Effector CD4-positive, alpha-beta T cell (primary cell): ENCODE measurements at regions not wholly inside any gene's neighbourhood (a gene's known extent, or its start where the extent isn't known, plus 50 kb on each side); places are given as distances from the start of the nearest gene placed in this dataset.

Source experiments
- DNase-seq: peaks from one replicate; pipeline ENCODE4 v3.0.0-alpha.2; 2020

- DNase-seq, result no peak
Measured at GRCh38 chr1:98103617-98104285, 182.9 kb upstream of the DPYD start.

- no peak for DNase-seq
Measured at GRCh38 chr1:98102345-98103030, 181.7 kb upstream of the DPYD start.

GRCh38 chr1:98101364-98101763 is 180.5 kb upstream of the DPYD start:
- DNase-seq, result no peak

- DNase-seq, result no peak
Measured at GRCh38 chr1:98099501-98099900, 178.7 kb upstream of the DPYD start.

- DNase-seq, result no peak
Measured at GRCh38 chr1:98098473-98098872, 177.6 kb upstream of the DPYD start.

- no peak for DNase-seq
Measured at GRCh38 chr1:98090351-98090750, 169.5 kb upstream of the DPYD start.

- no peak for DNase-seq
Measured at GRCh38 chr1:98088381-98088780, 167.5 kb upstream of the DPYD start.

- no peak for DNase-seq
Measured at GRCh38 chr1:98086796-98087441, 166.1 kb upstream of the DPYD start.

GRCh38 chr1:98086156-98086555 is 165.3 kb upstream of the DPYD start:
- DNase-seq, result no peak

GRCh38 chr1:98084188-98084587 is 163.4 kb upstream of the DPYD start:
- DNase-seq, result no peak

GRCh38 chr1:98081944-98082343 is 161.1 kb upstream of the DPYD start:
- DNase-seq, result no peak

GRCh38 chr1:98078596-98078995 is 157.8 kb upstream of the DPYD start:
- no peak for DNase-seq

GRCh38 chr1:98077691-98078090 is 156.9 kb upstream of the DPYD start:
- DNase-seq, result no peak

GRCh38 chr1:98075626-98076025 is 154.8 kb upstream of the DPYD start:
- DNase-seq, result no peak

- no peak for DNase-seq
Measured at GRCh38 chr1:98073823-98074222, 153.0 kb upstream of the DPYD start.

- no peak for DNase-seq
Measured at GRCh38 chr1:98073106-98073505, 152.3 kb upstream of the DPYD start.

- no peak for DNase-seq
Measured at GRCh38 chr1:98072047-98072446, 151.2 kb upstream of the DPYD start.

GRCh38 chr1:98068016-98068415 is 147.2 kb upstream of the DPYD start:
- no peak for DNase-seq

- DNase-seq, result no peak
Measured at GRCh38 chr1:98066911-98067310, 146.1 kb upstream of the DPYD start.

- DNase-seq, result no peak
Measured at GRCh38 chr1:98059620-98060019, 138.8 kb upstream of the DPYD start.

GRCh38 chr1:98058676-98059075 is 137.8 kb upstream of the DPYD start:
- no peak for DNase-seq

GRCh38 chr1:98057236-98057910 is 136.5 kb upstream of the DPYD start:
- DNase-seq, result no peak

GRCh38 chr1:98056781-98057180 is 135.9 kb upstream of the DPYD start:
- DNase-seq, result no peak

GRCh38 chr1:98055457-98055856 is 134.6 kb upstream of the DPYD start:
- DNase-seq, result no peak
